ENCODE measurements at regions not wholly inside any gene's neighbourhood (a gene's known extent, or its start where the extent isn't known, plus 50 kb on each side); places are given as distances from the start of the nearest gene placed in this dataset.
"Not testable (repeated sequence)": the region's sequence is repeated elsewhere in the genome, so short reads cannot be mapped to it uniquely, and the experiment has no call there.

- DNase-seq: not testable (repeated sequence)
Measured at GRCh38 chr1:157317229-157317628, 179.0 kb upstream of the ETV3 start.

- DNase-seq: no peak
Measured at GRCh38 chr1:157315544-157315943, 177.3 kb upstream of the ETV3 start.

GRCh38 chr1:157314408-157314807, 176.2 kb upstream of the ETV3 start:
- no peak for DNase-seq

GRCh38 chr1:157313240-157313807, 175.1 kb upstream of the ETV3 start:
- no peak for DNase-seq

GRCh38 chr1:157312082-157312812, 174.1 kb upstream of the ETV3 start:
- peak; percentile 27 for DNase-seq

GRCh38 chr1:157311730-157312081, 173.5 kb upstream of the ETV3 start:
- DNase-seq: no peak

GRCh38 chr1:157310805-157311729, 172.9 kb upstream of the ETV3 start:
- DNase-seq: peak; percentile 8

- DNase-seq: no peak
Measured at GRCh38 chr1:157310401-157310800, 172.2 kb upstream of the ETV3 start.

GRCh38 chr1:157307491-157307890, 169.3 kb upstream of the ETV3 start:
- DNase-seq: no peak

- DNase-seq: no peak
Measured at GRCh38 chr1:157306896-157307295, 168.7 kb upstream of the ETV3 start.

GRCh38 chr1:157304271-157304670, 166.1 kb upstream of the ETV3 start:
- no peak for DNase-seq

- DNase-seq: no peak
Measured at GRCh38 chr1:157302724-157303123, 164.5 kb upstream of the ETV3 start.

GRCh38 chr1:157302199-157302497, 164.0 kb upstream of the ETV3 start:
- DNase-seq: no peak

- DNase-seq: no peak
Measured at GRCh38 chr1:157301477-157302198, 163.4 kb upstream of the ETV3 start.

GRCh38 chr1:157294387-157295145, 156.4 kb upstream of the ETV3 start:
- DNase-seq: not testable (repeated sequence)

GRCh38 chr1:157292809-157293564, 154.8 kb upstream of the ETV3 start:
- no peak for DNase-seq

- no peak for DNase-seq
Measured at GRCh38 chr1:157292302-157292701, 154.1 kb upstream of the ETV3 start.

- no peak for DNase-seq
Measured at GRCh38 chr1:157291083-157291482, 152.9 kb upstream of the ETV3 start.

- DNase-seq: no peak
Measured at GRCh38 chr1:157289424-157290105, 151.4 kb upstream of the ETV3 start.

- DNase-seq: no peak
Measured at GRCh38 chr1:157288996-157289395, 150.8 kb upstream of the ETV3 start.

- no peak for DNase-seq
Measured at GRCh38 chr1:157288492-157288891, 150.3 kb upstream of the ETV3 start.

All from fibroblast of skin of right quadriceps (primary cell).